Activated CD4-positive, alpha-beta memory T cell treated with anti-CD3 and anti-CD28 coated beads for 36 hours (primary cell): ENCODE measurements at regions not wholly inside any gene's neighbourhood (a gene's known extent, or its start where the extent isn't known, plus 50 kb on each side); places are given as distances from the start of the nearest gene placed in this dataset.

ENCODE experiments used
- CTCF ChIA-PET: fragments of 350-600 bp; sonication (Branson Sonifier 250); formaldehyde crosslinking; loops from one replicate; lab custom pipeline; 2021; ENCODE audit warnings: antibody characterized with exemption, inconsistent platforms; lab: Charles Lee
- POLR2A ChIA-PET: fragments of 350-600 bp; sonication (Branson Sonifier 250); formaldehyde crosslinking; loops from one replicate; lab custom pipeline; 2021; ENCODE audit warnings: antibody characterized with exemption; lab: Charles Lee
- DNase-seq: peaks from one replicate; pipeline ENCODE4 v3.0.0-alpha.2; 2020
- H3K27ac Mint-ChIP-seq: one replicate; pipeline ENCODE4 v1.8.0; 2021; ENCODE audit warnings: mixed read lengths
- H3K27me3 Mint-ChIP-seq: one replicate; pipeline ENCODE4 v1.8.0; 2021; ENCODE audit warnings: mixed read lengths
- H3K36me3 Mint-ChIP-seq: one replicate; pipeline ENCODE4 v1.8.0; 2021; ENCODE audit warnings: mixed read lengths
- H3K4me1 Mint-ChIP-seq: one replicate; pipeline ENCODE4 v1.8.0; 2021; ENCODE audit warnings: low read depth, mixed read lengths
- H3K4me3 Mint-ChIP-seq: one replicate; pipeline ENCODE4 v1.8.0; 2021; ENCODE audit warnings: mild to moderate bottlenecking, mixed read lengths
- H3K9me3 Mint-ChIP-seq: one replicate; pipeline ENCODE4 v1.8.0; 2021; ENCODE audit warnings: mixed read lengths
- intact Hi-C: fragments of 100-400 bp; cut with micrococcal nuclease; formaldehyde crosslinking; loops from one replicate; pipeline ENCODE4 v1.15.1; 2023

GRCh38 chr12:60010486-60010885 lies 414.7 kb downstream of the SLC16A7 start:
- no peak for DNase-seq
- H3K27me3 Mint-ChIP-seq: no peaks in the 10 kb centered on the region
- intact Hi-C loops: no loop called here
- H3K9me3 Mint-ChIP-seq: peaks cover 2% of the 10 kb centered on the region
- POLR2A ChIA-PET: no interaction called here
- no peak overlapping the region for H3K27ac Mint-ChIP-seq
- H3K36me3 Mint-ChIP-seq: no peaks in the 10 kb centered on the region
- H3K4me1 Mint-ChIP-seq: no peaks in the 10 kb centered on the region
- H3K4me3 Mint-ChIP-seq: no peak overlapping the region
- CTCF ChIA-PET: no interaction called here

- H3K27ac Mint-ChIP-seq: no peak overlapping the region
- ChIA-PET POLR2A (no interaction called here), CTCF (no interaction called here)
- no peak for DNase-seq
- no peaks in the 10 kb centered on the region for H3K27me3 Mint-ChIP-seq
- H3K9me3 Mint-ChIP-seq: peaks cover 2% of the 10 kb centered on the region
- H3K4me1 Mint-ChIP-seq: no peaks in the 10 kb centered on the region
- intact Hi-C loops: no loop called here
- H3K4me3 Mint-ChIP-seq: no peak overlapping the region
- H3K36me3 Mint-ChIP-seq: no peaks in the 10 kb centered on the region
These were observed 416.8 kb downstream of the SLC16A7 start for GRCh38 chr12:60012659-60013058.

GRCh38 chr12:60014436-60014835 lies 418.6 kb downstream of the SLC16A7 start:
- CTCF ChIA-PET: no interaction called here
- POLR2A ChIA-PET: no interaction called here

GRCh38 chr12:60020068-60020467 lies 424.2 kb downstream of the SLC16A7 start:
- CTCF ChIA-PET: no interaction called here
- DNase-seq: no peak
- H3K9me3 Mint-ChIP-seq: no peaks in the 10 kb centered on the region
- H3K4me3 Mint-ChIP-seq: no peak overlapping the region
- H3K27ac Mint-ChIP-seq: no peak overlapping the region
- H3K36me3 Mint-ChIP-seq: no peaks in the 10 kb centered on the region
- no peaks in the 10 kb centered on the region for H3K4me1 Mint-ChIP-seq
- H3K27me3 Mint-ChIP-seq: no peaks in the 10 kb centered on the region
- POLR2A ChIA-PET: no interaction called here
- intact Hi-C loops: no loop called here

More at GRCh38 chr12:60014436-60014835, 418.6 kb downstream of the SLC16A7 start:
- Mint-ChIP-seq H3K4me1 (no peaks in the 10 kb centered on the region), H3K4me3 (no peak overlapping the region), H3K9me3 (peaks cover 2% of the 10 kb centered on the region), H3K27me3 (no peaks in the 10 kb centered on the region), H3K36me3 (no peaks in the 10 kb centered on the region), H3K27ac (no peak overlapping the region)
- intact Hi-C loops: no loop called here
- DNase-seq: no peak

GRCh38 chr12:60021235-60021634 lies 425.4 kb downstream of the SLC16A7 start:
- no peak overlapping the region for H3K27ac Mint-ChIP-seq
- intact Hi-C loops: no loop called here
- ChIA-PET CTCF (no interaction called here), POLR2A (no interaction called here)
- H3K9me3 Mint-ChIP-seq: no peaks in the 10 kb centered on the region
- no peaks in the 10 kb centered on the region for H3K36me3 Mint-ChIP-seq
- no peaks in the 10 kb centered on the region for H3K27me3 Mint-ChIP-seq
- H3K4me1 Mint-ChIP-seq: no peaks in the 10 kb centered on the region
- DNase-seq: no peak
- H3K4me3 Mint-ChIP-seq: no peak overlapping the region

- H3K36me3 Mint-ChIP-seq: no peaks in the 10 kb centered on the region
- no peaks in the 10 kb centered on the region for H3K9me3 Mint-ChIP-seq
- CTCF ChIA-PET: no interaction called here
- POLR2A ChIA-PET: no interaction called here
- H3K4me1 Mint-ChIP-seq: no peaks in the 10 kb centered on the region
- H3K27me3 Mint-ChIP-seq: no peaks in the 10 kb centered on the region
- H3K4me3 Mint-ChIP-seq: no peak overlapping the region
- H3K27ac Mint-ChIP-seq: no peak overlapping the region
- DNase-seq: no peak
- intact Hi-C loops: no loop called here
These were observed 431.4 kb downstream of the SLC16A7 start for GRCh38 chr12:60027266-60027665.

- CTCF ChIA-PET: no interaction called here
- H3K27me3 Mint-ChIP-seq: no peaks in the 10 kb centered on the region
- no peak overlapping the region for H3K4me3 Mint-ChIP-seq
- no peaks in the 10 kb centered on the region for H3K4me1 Mint-ChIP-seq
- DNase-seq: no peak
- no peak overlapping the region for H3K27ac Mint-ChIP-seq
- H3K9me3 Mint-ChIP-seq: peaks cover 10% of the 10 kb centered on the region
- POLR2A ChIA-PET: no interaction called here
- intact Hi-C loops: no loop called here
- H3K36me3 Mint-ChIP-seq: peaks cover 2% of the 10 kb centered on the region
These were observed 438.3 kb downstream of the SLC16A7 start for GRCh38 chr12:60034147-60034546.

GRCh38 chr12:60035835-60036234 lies 440.0 kb downstream of the SLC16A7 start:
- Mint-ChIP-seq H3K27me3 (no peaks in the 10 kb centered on the region), H3K4me3 (no peak overlapping the region), H3K27ac (no peak overlapping the region), H3K9me3 (peaks cover 10% of the 10 kb centered on the region), H3K4me1 (no peaks in the 10 kb centered on the region), H3K36me3 (peaks cover 2% of the 10 kb centered on the region)
- intact Hi-C loops: no loop called here
- CTCF ChIA-PET: no interaction called here
- POLR2A ChIA-PET: no interaction called here
- DNase-seq: no peak

- no peak overlapping the region for H3K27ac Mint-ChIP-seq
- no peaks in the 10 kb centered on the region for H3K9me3 Mint-ChIP-seq
- ChIA-PET CTCF (no interaction called here), POLR2A (no interaction called here)
- no peak for DNase-seq
- no peaks in the 10 kb centered on the region for H3K27me3 Mint-ChIP-seq
- intact Hi-C loops: no loop called here
- no peaks in the 10 kb centered on the region for H3K4me1 Mint-ChIP-seq
- no peak overlapping the region for H3K4me3 Mint-ChIP-seq
- H3K36me3 Mint-ChIP-seq: no peaks in the 10 kb centered on the region
These were observed 447.0 kb downstream of the SLC16A7 start for GRCh38 chr12:60042835-60043234.

GRCh38 chr12:60043236-60043635 lies 447.4 kb downstream of the SLC16A7 start:
- H3K9me3 Mint-ChIP-seq: no peaks in the 10 kb centered on the region
- CTCF ChIA-PET: no interaction called here
- POLR2A ChIA-PET: no interaction called here
- intact Hi-C loops: no loop called here
- no peaks in the 10 kb centered on the region for H3K36me3 Mint-ChIP-seq
- no peak overlapping the region for H3K27ac Mint-ChIP-seq
- no peaks in the 10 kb centered on the region for H3K4me1 Mint-ChIP-seq
- no peaks in the 10 kb centered on the region for H3K27me3 Mint-ChIP-seq
- no peak for DNase-seq
- no peak overlapping the region for H3K4me3 Mint-ChIP-seq

GRCh38 chr12:60052483-60052882 lies 456.7 kb downstream of the SLC16A7 start:
- no peak overlapping the region for H3K4me3 Mint-ChIP-seq
- DNase-seq: no peak
- no peak overlapping the region for H3K27ac Mint-ChIP-seq
- ChIA-PET CTCF (no interaction called here), POLR2A (no interaction called here)
- no peaks in the 10 kb centered on the region for H3K36me3 Mint-ChIP-seq
- H3K27me3 Mint-ChIP-seq: no peaks in the 10 kb centered on the region
- peaks cover 7% of the 10 kb centered on the region for H3K9me3 Mint-ChIP-seq
- intact Hi-C loops: no loop called here
- H3K4me1 Mint-ChIP-seq: no peaks in the 10 kb centered on the region

GRCh38 chr12:60059180-60059579 lies 463.4 kb downstream of the SLC16A7 start:
- intact Hi-C loops: no loop called here
- DNase-seq: no peak
- no peak overlapping the region for H3K27ac Mint-ChIP-seq
- ChIA-PET CTCF (no interaction called here), POLR2A (no interaction called here)
- peaks cover 8% of the 10 kb centered on the region for H3K9me3 Mint-ChIP-seq
- H3K4me1 Mint-ChIP-seq: no peaks in the 10 kb centered on the region
- no peaks in the 10 kb centered on the region for H3K27me3 Mint-ChIP-seq
- no peak overlapping the region for H3K4me3 Mint-ChIP-seq
- no peaks in the 10 kb centered on the region for H3K36me3 Mint-ChIP-seq

GRCh38 chr12:60066655-60067054 lies 470.8 kb downstream of the SLC16A7 start:
- intact Hi-C loops: no loop called here
- no peaks in the 10 kb centered on the region for H3K27me3 Mint-ChIP-seq
- CTCF ChIA-PET: no interaction called here
- no peaks in the 10 kb centered on the region for H3K4me1 Mint-ChIP-seq
- POLR2A ChIA-PET: no interaction called here
- no peak for DNase-seq
- no peaks in the 10 kb centered on the region for H3K9me3 Mint-ChIP-seq
- H3K36me3 Mint-ChIP-seq: no peaks in the 10 kb centered on the region
- no peak overlapping the region for H3K27ac Mint-ChIP-seq
- no peak overlapping the region for H3K4me3 Mint-ChIP-seq

- CTCF ChIA-PET: no interaction called here
- no peaks in the 10 kb centered on the region for H3K9me3 Mint-ChIP-seq
- H3K36me3 Mint-ChIP-seq: no peaks in the 10 kb centered on the region
- H3K4me3 Mint-ChIP-seq: no peak overlapping the region
- no peak overlapping the region for H3K27ac Mint-ChIP-seq
- H3K4me1 Mint-ChIP-seq: no peaks in the 10 kb centered on the region
- intact Hi-C loops: no loop called here
- no peaks in the 10 kb centered on the region for H3K27me3 Mint-ChIP-seq
- no peak for DNase-seq
- POLR2A ChIA-PET: no interaction called here
These were observed 474.7 kb downstream of the SLC16A7 start for GRCh38 chr12:60070552-60070951.
